H1 (cell line): ENCODE measurements at regions not wholly inside any gene's neighbourhood (a gene's known extent, or its start where the extent isn't known, plus 50 kb on each side); places are given as distances from the start of the nearest gene placed in this dataset.

Experiments used
- CTCF ChIA-PET: fragments of 300-600 bp; sonication (Branson Sonifier 250); formaldehyde crosslinking; loops from one replicate; lab custom pipeline; 2021; ENCODE audit not compliant: partially characterized antibody; lab: Charles Lee
- POLR2A ChIA-PET: fragments of 300-600 bp; sonication (Branson Sonifier 250); formaldehyde crosslinking; loops from one replicate; lab custom pipeline; 2021; ENCODE audit warnings: inconsistent platforms; ENCODE audit not compliant: partially characterized antibody; lab: Charles Lee
- DNase-seq, 2 experiments: peaks; one replicate each; pipeline versions ENCODE4 v3.0.0 to v3.0.0-alpha.2; 2010 to 2022; ENCODE audit warnings: low spot score in 2 of 2, low read depth in 1 of 2, mixed read lengths in 1 of 2
- FAIRE-seq: peaks from 2 replicates; lab custom pipeline; 2011; peaks lifted over from hg19 to GRCh38; lab: Jason Lieb, UNC
- H2AFZ ChIP-seq: 2 replicates; pipeline ENCODE4 v1.8.1; 2012; ENCODE audit warnings: low read length, inconsistent platforms
- H2AK5ac ChIP-seq: 2 replicates; pipeline ENCODE4 v1.6.1; 2013; ENCODE audit warnings: low read depth, low read length
- H2BK120ac ChIP-seq: replicated peaks from 2 replicates; pipeline ENCODE3; 2013; ENCODE audit warnings: low read depth, low read length, inconsistent platforms
- H2BK12ac ChIP-seq: 2 replicates; pipeline ENCODE4 v1.6.1; 2013; ENCODE audit warnings: low read depth, low read length
- H2BK15ac ChIP-seq: 2 replicates; pipeline ENCODE4 v1.6.1; 2013; ENCODE audit warnings: low read length
- H2BK20ac ChIP-seq: 2 replicates; pipeline ENCODE4 v1.6.1; 2013; ENCODE audit warnings: low read length
- H2BK5ac ChIP-seq: 2 replicates; pipeline ENCODE4 v1.6.1; 2013; ENCODE audit warnings: low read depth, low read length
- H3K14ac ChIP-seq: 2 replicates; pipeline ENCODE4 v1.6.1; 2013; ENCODE audit warnings: inconsistent platforms; ENCODE audit not compliant: insufficient read length
- H3K18ac ChIP-seq: 2 replicates; pipeline ENCODE4 v1.6.1; 2013; ENCODE audit warnings: low read length; ENCODE audit errors: extremely low read depth
- H3K23ac ChIP-seq: 2 replicates; pipeline ENCODE4 v1.6.1; 2013; ENCODE audit warnings: inconsistent platforms; ENCODE audit not compliant: insufficient read length
- H3K23me2 ChIP-seq: 2 replicates; pipeline ENCODE4 v1.6.1; 2013; ENCODE audit warnings: low read depth, low read length
- H3K27ac ChIP-seq: 2 replicates; pipeline ENCODE4 v1.6.1; 2011; ENCODE audit warnings: low read depth, low read length, inconsistent platforms
- H3K27me3 ChIP-seq, 4 experiments: replicated peaks in 1 of 4; 1 replicate in 1 of 4; 2 replicates in 3 of 4; pipeline versions ENCODE4 v1.6.1 to v1.8.1; 2011 to 2013; ENCODE audit warnings: low read length in 3 of 4, mild to moderate bottlenecking in 3 of 4, inconsistent platforms in 2 of 4, mixed read lengths in 2 of 4, moderate library complexity in 1 of 4; ENCODE audit not compliant: control insufficient read depth in 3 of 4, insufficient read depth in 3 of 4; ENCODE audit errors: extremely low read depth in 1 of 4
- H3K36me3 ChIP-seq, 4 experiments: 2 replicates each; pipeline versions ENCODE4 v1.6.1 to v1.8.1; 2011 to 2013; ENCODE audit warnings: mild to moderate bottlenecking in 4 of 4, low read length in 3 of 4, moderate library complexity in 2 of 4, control low read depth in 1 of 4, inconsistent platforms in 1 of 4; ENCODE audit not compliant: insufficient read depth in 4 of 4, control insufficient read depth in 2 of 4
- H3K4ac ChIP-seq: replicated peaks from 2 replicates; pipeline ENCODE3; 2013; ENCODE audit warnings: low read length, low read depth, mixed read lengths, inconsistent platforms; ENCODE audit not compliant: insufficient read length
- H3K4me1 ChIP-seq, 4 experiments: replicated peaks in 1 of 4; 1 replicate in 1 of 4; 2 replicates in 3 of 4; pipeline versions ENCODE4 v1.6.1 to v1.8.1; 2011 to 2013; ENCODE audit warnings: low read length in 3 of 4, inconsistent platforms in 2 of 4, mixed read lengths in 1 of 4; ENCODE audit not compliant: insufficient read depth in 4 of 4, control insufficient read depth in 3 of 4
- H3K4me2 ChIP-seq, 2 experiments: 2 replicates each; pipeline versions ENCODE4 v1.6.1 to v1.8.1; 2011 to 2013; ENCODE audit warnings: low read depth in 2 of 2, low read length in 2 of 2, control low read depth in 1 of 2, inconsistent platforms in 1 of 2, mild to moderate bottlenecking in 1 of 2; ENCODE audit not compliant: insufficient read depth in 1 of 2
- H3K4me3 ChIP-seq, 4 experiments: fragments of 200-600, 300-600 bp in 1 of 4; sonication (generic), shearing (Covaris generic), sonication (Bioruptor Twin) in 1 of 4; 2 replicates each; pipeline versions ENCODE4 v1.5.1 to v1.8.1; 2011 to 2016; ENCODE audit warnings: low read length in 4 of 4, low read depth in 3 of 4, control low read depth in 2 of 4, inconsistent platforms in 2 of 4, mild to moderate bottlenecking in 2 of 4, mixed read lengths in 1 of 4, moderate library complexity in 1 of 4; ENCODE audit not compliant: insufficient read depth in 2 of 4; ENCODE audit errors: extremely low read depth in 1 of 4
- H3K56ac ChIP-seq: replicated peaks from 2 replicates; pipeline ENCODE3; 2013; ENCODE audit warnings: low read depth, mild to moderate bottlenecking, mixed read lengths, low read length, inconsistent platforms; ENCODE audit not compliant: insufficient read length
- H3K79me1 ChIP-seq: 2 replicates; pipeline ENCODE4 v1.6.1; 2013; ENCODE audit warnings: low read depth, low read length, control low read depth
- H3K79me2 ChIP-seq, 2 experiments: 2 replicates each; pipeline versions ENCODE4 v1.6.1 to v1.8.1; 2012 to 2013; ENCODE audit warnings: low read length in 2 of 2, mild to moderate bottlenecking in 2 of 2, inconsistent platforms in 1 of 2; ENCODE audit not compliant: insufficient read depth in 2 of 2, control insufficient read depth in 1 of 2
- H3K9ac ChIP-seq, 4 experiments: replicated peaks in 1 of 4; 1 replicate in 1 of 4; 2 replicates in 3 of 4; pipeline versions ENCODE4 v1.6.1 to v1.8.1; 2011 to 2013; ENCODE audit warnings: low read depth in 3 of 4, low read length in 3 of 4, control low read depth in 2 of 4, mild to moderate bottlenecking in 2 of 4, moderate library complexity in 2 of 4, inconsistent platforms in 1 of 4; ENCODE audit errors: extremely low read depth in 1 of 4
- H3K9me3 ChIP-seq, 2 experiments: 2 replicates each; pipeline versions ENCODE4 v1.6.1 to v1.8.1; 2012 to 2013; ENCODE audit warnings: mild to moderate bottlenecking in 2 of 2, moderate library complexity in 2 of 2, control low read depth in 1 of 2, inconsistent platforms in 1 of 2, low read depth in 1 of 2, low read length in 1 of 2, mixed read lengths in 1 of 2; ENCODE audit not compliant: insufficient read depth in 2 of 2
- H4K20me1 ChIP-seq, 2 experiments: replicated peaks in 1 of 2; 2 replicates each; pipeline versions ENCODE3 to v1.8.1; 2011 to 2013; ENCODE audit warnings: inconsistent platforms in 2 of 2, low read length in 2 of 2, mild to moderate bottlenecking in 1 of 2; ENCODE audit not compliant: insufficient read depth in 2 of 2, control insufficient read depth in 1 of 2
- H4K5ac ChIP-seq: 2 replicates; pipeline ENCODE4 v1.6.1; 2013; ENCODE audit warnings: low read length, low read depth, mixed read lengths, inconsistent platforms; ENCODE audit not compliant: insufficient read length
- H4K8ac ChIP-seq: 2 replicates; pipeline ENCODE4 v1.8.0; 2013; ENCODE audit warnings: mild to moderate bottlenecking, moderate library complexity, low read length, inconsistent platforms; ENCODE audit not compliant: insufficient read depth; ENCODE audit errors: extremely low read depth
- H4K91ac ChIP-seq: replicated peaks from 2 replicates; pipeline ENCODE3; 2013; ENCODE audit warnings: low read length, mixed read lengths, inconsistent platforms; ENCODE audit not compliant: insufficient read length
- CREB1 ChIP-seq: IDR thresholded peaks from 2 replicates; pipeline ENCODE4 v1.6.1; 2012; ENCODE audit warnings: inconsistent platforms
- CTBP2 ChIP-seq: IDR thresholded peaks from 2 replicates; pipeline ENCODE4 v1.7.0; 2011; ENCODE audit warnings: borderline replicate concordance, mild to moderate bottlenecking, moderate library complexity, mixed read lengths, low read length; ENCODE audit not compliant: insufficient read depth, insufficient read length
- EP300 ChIP-seq, 2 experiments: IDR thresholded peaks; 1 replicate in 1 of 2; 2 replicates in 1 of 2; pipeline ENCODE4 v1.6.1; 2011 to 2012; ENCODE audit warnings: low read depth in 2 of 2, low read length in 2 of 2, mild to moderate bottlenecking in 2 of 2, borderline replicate concordance in 1 of 2, inconsistent platforms in 1 of 2, moderate library complexity in 1 of 2
- GABPA ChIP-seq: IDR thresholded peaks from 2 replicates; pipeline ENCODE4 v1.6.1; 2011; ENCODE audit warnings: mild to moderate bottlenecking, low read length, moderate library complexity, borderline replicate concordance; ENCODE audit not compliant: insufficient read depth
- POLR2AphosphoS5 ChIP-seq: IDR thresholded peaks from 2 replicates; pipeline ENCODE4 v1.6.1; 2011; ENCODE audit warnings: low read depth, low read length
- RAD21 ChIP-seq, 2 experiments: IDR thresholded peaks in 1 of 2; conservative IDR thresholded peaks in 1 of 2; 2 replicates each; pipeline ENCODE4 v1.6.1; 2011; ENCODE audit warnings: low read depth in 2 of 2, low read length in 2 of 2, improper control_type of control experiment in 1 of 2, inconsistent platforms in 1 of 2, mild to moderate bottlenecking in 1 of 2, moderate library complexity in 1 of 2
- RFX5 ChIP-seq: IDR thresholded peaks from 2 replicates; pipeline ENCODE4 v1.6.1; 2011; ENCODE audit warnings: low read depth, low read length, improper control_type of control experiment, borderline replicate concordance
- RNF2 ChIP-seq: fragments of 200-900, 300-1000 bp; sonication (generic); IDR thresholded peaks from 2 replicates; pipeline ENCODE4 v1.7.1; 2016; ENCODE audit warnings: borderline replicate concordance, low read depth, mild to moderate bottlenecking, antibody characterized with exemption, low read length; ENCODE audit not compliant: poor library complexity, severe bottlenecking; ENCODE audit errors: missing control alignments
- TBP ChIP-seq: IDR thresholded peaks from 2 replicates; pipeline ENCODE4 v1.6.1; 2011; ENCODE audit warnings: low read depth, low read length, improper control_type of control experiment
- TEAD4 ChIP-seq: IDR thresholded peaks from 2 replicates; pipeline ENCODE4 v1.6.1; 2012; ENCODE audit warnings: low read depth, low read length, inconsistent platforms, mixed read lengths
- USF2 ChIP-seq: IDR thresholded peaks from 2 replicates; pipeline ENCODE4 v1.6.1; 2011; ENCODE audit warnings: low read length, improper control_type of control experiment
- WGBS, 2 experiments: shearing (Covaris generic) in 1 of 2; methylation state at CpG; one replicate each; pipeline versions ENCODE4 v1.1.6 to v1.1.7; 2013 to 2015; ENCODE audit warnings: low lambda C conversion rate in 2 of 2, mixed read lengths in 2 of 2, inconsistent platforms in 1 of 2, low coverage in 1 of 2, missing lambda C conversion rate in 1 of 2; ENCODE audit not compliant: insufficient replicate concordance in 2 of 2, insufficient coverage in 1 of 2, insufficient read length in 1 of 2; ENCODE audit errors: extremely low coverage in 1 of 2, missing lambda C conversion rate in 1 of 2; 5-methylcytosine and 5-hydroxymethylcytosine counted together

- H2BK15ac ChIP-seq, result no peak overlapping the region
- no peak overlapping the region for H3K4me3 ChIP-seq
- H4K91ac ChIP-seq, result no peak overlapping the region
- no peaks in the 10 kb centered on the region for H3K36me3 ChIP-seq
- no peak overlapping the region for H2BK20ac ChIP-seq
- no peaks in the 10 kb centered on the region for H4K20me1 ChIP-seq
- no peak overlapping the region for H3K56ac ChIP-seq
- H3K79me2 ChIP-seq, result no peaks in the 10 kb centered on the region
- no peak overlapping the region for H3K9ac ChIP-seq
- FAIRE-seq (no peak), DNase-seq (no peak)
- no peaks in the 10 kb centered on the region for H3K27me3 ChIP-seq
- H3K4me2 ChIP-seq, result no peak overlapping the region
- H4K5ac ChIP-seq, result no peak overlapping the region
- ChIA-PET POLR2A (no interaction called here), CTCF (no interaction called here)
- H2AFZ ChIP-seq, result no peak overlapping the region
- H3K9me3 ChIP-seq, result no peaks in the 10 kb centered on the region
- no peaks in the 10 kb centered on the region for H3K23me2 ChIP-seq
- H3K27ac ChIP-seq, result no peak overlapping the region
- H3K23ac ChIP-seq, result no peak overlapping the region
- H2BK120ac ChIP-seq, result no peak overlapping the region
- H3K14ac ChIP-seq, result no peak overlapping the region
- no peak overlapping the region for H4K8ac ChIP-seq
- no peak overlapping the region for H2BK12ac ChIP-seq
- H2AK5ac ChIP-seq, result no peak overlapping the region
- no peak overlapping the region for H3K18ac ChIP-seq
- no peak overlapping the region for H3K4ac ChIP-seq
- 95% methylated on average over 3 of the region's 3 CpGs; no CpG with 5 or more reads in 1 of the 2 experiments for WGBS, 2 experiments
- H3K4me1 ChIP-seq, result peaks cover 0 to 3% (median 0%) of the 10 kb centered on the region in 4 experiments; a peak in 1 of 7 replicates
- H3K79me1 ChIP-seq, result no peaks in the 10 kb centered on the region
- H2BK5ac ChIP-seq, result no peak overlapping the region
- TF ChIP-seq TBP (no peak), RNF2 (no peak), USF2 (no peak), EP300 (IDR thresholded peaks at IDR 0.05; ENCODE audit: borderline replicate concordance in 1 of 2, low read depth in 2 of 2, low read length in 2 of 2) (no peak), GABPA (no peak), RFX5 (no peak), POLR2AphosphoS5 (no peak), CREB1 (no peak), CTBP2 (no peak), RAD21 (IDR thresholded peaks at IDR 0.05 in 1 of 2, conservative IDR thresholded peaks at IDR 0.05 in 1 of 2; ENCODE audit: low read depth in 2 of 2, low read length in 2 of 2) (no peak), TEAD4 (no peak)
Measured at GRCh38 chr2:82793711-82794435, 1665.2 kb downstream of the SUCLG1 start.
